GM12872 (cell line): ENCODE measurements at regions not wholly inside any gene's neighbourhood (a gene's known extent, or its start where the extent isn't known, plus 50 kb on each side); places are given as distances from the start of the nearest gene placed in this dataset.

Experiments used
- CTCF ChIP-seq: IDR thresholded peaks from 3 replicates; pipeline ENCODE4 v1.5.1; 2011; ENCODE audit warnings: low read depth, mild to moderate bottlenecking, low read length, moderate library complexity; ENCODE audit not compliant: insufficient read depth

- TF ChIP-seq CTCF, result no peak
These were observed 1665.2 kb downstream of the SUCLG1 start for GRCh38 chr2:82793711-82794435.

GRCh38 chr2:82792316-82792715, 1666.8 kb downstream of the SUCLG1 start:
- TF ChIP-seq CTCF, result no peak

GRCh38 chr2:82790206-82791021, 1668.7 kb downstream of the SUCLG1 start:
- no peak for TF ChIP-seq CTCF

- no peak for TF ChIP-seq CTCF
These were observed 1669.3 kb downstream of the SUCLG1 start for GRCh38 chr2:82789851-82790205.

GRCh38 chr2:82781176-82781915, 1677.7 kb downstream of the SUCLG1 start:
- no peak for TF ChIP-seq CTCF

GRCh38 chr2:82780050-82780449, 1679.0 kb downstream of the SUCLG1 start:
- TF ChIP-seq CTCF, result no peak

- no peak for TF ChIP-seq CTCF
These were observed 1706.7 kb downstream of the SUCLG1 start for GRCh38 chr2:82752396-82752795.
